Uterus (tissue), 3 donors: ENCODE measurements at regions not wholly inside any gene's neighbourhood (a gene's known extent, or its start where the extent isn't known, plus 50 kb on each side); places are given as distances from the start of the nearest gene placed in this dataset.
"Not testable (repeated sequence)": the region's sequence is repeated elsewhere in the genome, so short reads cannot be mapped to it uniquely, and the experiment has no call there.

Source experiments
- DNase-seq, 2 donors: peaks; one replicate each; pipeline ENCODE4 v3.0.0-alpha.2; 2019 to 2020
- H3K27ac ChIP-seq, 2 donors: fragments of 200-600 bp; sonication (generic); 1 replicate in 1 of 2; 2 replicates in 1 of 2; pipeline ENCODE4 v1.5.1; 2016 to 2018
- H3K27me3 ChIP-seq, 2 donors: fragments of 200-600 bp; sonication (generic); one replicate each; pipeline ENCODE4 v1.5.1; 2018 to 2019; ENCODE audit warnings: control low read depth in 1 of 2
- H3K36me3 ChIP-seq, 2 donors: fragments of 200-600 bp; sonication (generic); one replicate each; pipeline ENCODE4 v1.5.1; 2019; ENCODE audit warnings: control low read depth in 1 of 2
- H3K4me1 ChIP-seq, 2 donors: fragments of 200-600 bp; sonication (generic); one replicate each; pipeline ENCODE4 v1.5.1; 2018 to 2019; ENCODE audit warnings: control low read depth in 1 of 2
- H3K4me3 ChIP-seq, 2 donors: fragments of 200-600 bp; sonication (generic); 1 replicate in 1 of 2; 2 replicates in 1 of 2; pipeline ENCODE4 v1.5.1; 2018 to 2019; ENCODE audit warnings: mild to moderate bottlenecking in 1 of 2
- H3K9me3 ChIP-seq, 2 donors: fragments of 200-600 bp; sonication (generic); one replicate each; pipeline ENCODE4 v1.5.1; 2019; ENCODE audit warnings: control low read depth in 1 of 2
- POLR2A ChIP-seq, 2 donors: fragments of 450-650 bp; IDR thresholded peaks; one replicate each; pipeline ENCODE4 v1.6.1; 2016; ENCODE audit warnings: antibody characterized with exemption in 2 of 2, mild to moderate bottlenecking in 1 of 2, moderate library complexity in 1 of 2
- intact Hi-C: fragments of 100-400 bp; cut with DNase I; formaldehyde crosslinking; loops from one replicate; pipeline ENCODE4 v1.15.1; 2023; ENCODE audit warnings: low total_unique reads
- TF ChIP-seq, protein P1 (sequence below), 4 experiments: fragments of 200-600 bp in 2 of 4; fragments of 450-650 bp in 2 of 4; sonication (generic) in 2 of 4; IDR thresholded peaks; one replicate each; pipeline ENCODE4 v1.5.1; 2016 to 2019; ENCODE audit warnings: antibody characterized with exemption in 4 of 4, mild to moderate bottlenecking in 2 of 4, moderate library complexity in 1 of 4
- donor health status: DM: yes; HTN: yes; CAD: no.

DNA sequence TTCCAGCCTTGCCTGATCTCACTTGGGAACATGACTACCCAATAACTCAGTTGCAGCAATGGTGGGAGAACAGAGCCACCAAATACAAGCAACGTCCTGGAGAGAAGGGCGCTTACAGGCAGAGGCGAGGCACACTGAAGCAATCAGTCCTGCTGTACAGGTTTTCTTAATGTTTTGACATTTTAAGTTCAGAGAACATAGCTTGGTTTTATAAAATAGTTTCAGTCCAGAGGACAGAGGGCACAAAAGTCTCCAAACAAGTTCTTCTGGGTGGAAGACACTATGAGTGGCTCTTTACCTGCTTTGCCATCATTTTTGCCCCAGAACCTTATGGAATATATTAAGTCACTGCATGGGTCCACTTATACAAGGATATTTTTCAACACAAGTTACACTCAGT, 103.4 kb upstream of the KCNG1 start:
- Histone ChIP-seq H3K4me1 (no peaks in the 10 kb centered on the region), H3K27ac (peak overlapping the region in 1 of 2 donors; percentile 57), H3K36me3 (no peaks in the 10 kb centered on the region), H3K27me3 (no peaks in the 10 kb centered on the region), H3K4me3 (no peak overlapping the region), H3K9me3 (no peaks in the 10 kb centered on the region)
- DNase-seq = no peak
- TF ChIP-seq, protein P1, sequence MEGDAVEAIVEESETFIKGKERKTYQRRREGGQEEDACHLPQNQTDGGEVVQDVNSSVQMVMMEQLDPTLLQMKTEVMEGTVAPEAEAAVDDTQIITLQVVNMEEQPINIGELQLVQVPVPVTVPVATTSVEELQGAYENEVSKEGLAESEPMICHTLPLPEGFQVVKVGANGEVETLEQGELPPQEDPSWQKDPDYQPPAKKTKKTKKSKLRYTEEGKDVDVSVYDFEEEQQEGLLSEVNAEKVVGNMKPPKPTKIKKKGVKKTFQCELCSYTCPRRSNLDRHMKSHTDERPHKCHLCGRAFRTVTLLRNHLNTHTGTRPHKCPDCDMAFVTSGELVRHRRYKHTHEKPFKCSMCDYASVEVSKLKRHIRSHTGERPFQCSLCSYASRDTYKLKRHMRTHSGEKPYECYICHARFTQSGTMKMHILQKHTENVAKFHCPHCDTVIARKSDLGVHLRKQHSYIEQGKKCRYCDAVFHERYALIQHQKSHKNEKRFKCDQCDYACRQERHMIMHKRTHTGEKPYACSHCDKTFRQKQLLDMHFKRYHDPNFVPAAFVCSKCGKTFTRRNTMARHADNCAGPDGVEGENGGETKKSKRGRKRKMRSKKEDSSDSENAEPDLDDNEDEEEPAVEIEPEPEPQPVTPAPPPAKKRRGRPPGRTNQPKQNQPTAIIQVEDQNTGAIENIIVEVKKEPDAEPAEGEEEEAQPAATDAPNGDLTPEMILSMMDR (IDR thresholded peaks at IDR 0.05) = no peak
- no peak for TF ChIP-seq POLR2A (IDR thresholded peaks at IDR 0.05)
- intact Hi-C loops = no loop called here

DNA sequence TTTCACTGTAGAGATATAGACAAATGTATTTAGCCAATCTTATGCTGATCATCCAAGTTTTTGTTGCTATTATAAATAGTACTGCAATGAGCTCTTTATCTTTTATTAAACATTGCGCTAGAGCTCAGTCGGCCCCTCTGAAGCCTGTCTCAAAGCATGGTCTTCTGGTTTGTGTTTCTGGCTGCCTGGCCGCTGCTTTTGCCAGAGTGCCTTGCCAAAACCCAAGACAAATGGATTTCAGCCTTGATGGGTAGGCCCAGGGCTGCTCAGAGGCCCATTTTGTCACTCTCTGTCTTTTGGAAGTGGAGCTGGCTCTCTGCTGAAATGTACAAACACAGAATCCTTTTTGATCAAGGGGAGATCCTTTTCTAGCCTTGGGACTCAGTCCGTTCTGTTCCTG, 102.9 kb upstream of the KCNG1 start:
- TF ChIP-seq, protein P1 (IDR thresholded peaks at IDR 0.05) = no peak
- TF ChIP-seq POLR2A (IDR thresholded peaks at IDR 0.05) = no peak
- H3K4me3 ChIP-seq = no peak overlapping the region
- H3K27ac ChIP-seq = peak overlapping the region; percentile 13 to 57
- H3K27me3 ChIP-seq = no peaks in the 10 kb centered on the region
- intact Hi-C loops = no loop called here
- H3K4me1 ChIP-seq = no peaks in the 10 kb centered on the region
- H3K36me3 ChIP-seq = no peaks in the 10 kb centered on the region
- no peaks in the 10 kb centered on the region for H3K9me3 ChIP-seq
- DNase-seq = peak; percentile 37 to 60

DNA sequence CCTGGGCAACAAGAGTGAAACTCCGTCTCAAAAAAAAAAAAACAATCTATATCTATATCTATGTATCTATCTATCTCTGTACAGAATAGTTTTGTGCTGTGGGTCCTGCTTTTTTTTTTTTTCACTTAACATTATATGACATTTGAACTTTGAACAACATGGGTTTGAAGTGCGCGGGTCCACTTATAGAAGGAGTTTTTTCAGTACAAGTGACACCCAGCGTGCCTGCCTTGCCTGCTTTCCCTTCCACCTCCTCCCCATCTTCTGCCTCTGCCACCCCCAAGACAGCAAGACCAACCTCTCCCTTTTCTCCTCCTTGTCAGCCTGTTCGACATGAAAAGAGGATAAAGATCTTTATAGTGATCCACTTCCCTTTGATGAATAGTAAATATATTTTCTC, 102.2 kb upstream of the KCNG1 start:
- Histone ChIP-seq H3K9me3 (no peaks in the 10 kb centered on the region), H3K4me1 (no peaks in the 10 kb centered on the region), H3K4me3 (no peak overlapping the region), H3K36me3 (no peaks in the 10 kb centered on the region), H3K27ac (peak overlapping the region; percentile 13 to 57), H3K27me3 (no peaks in the 10 kb centered on the region)
- intact Hi-C loops = no loop called here
- DNase-seq = no peak
- TF ChIP-seq POLR2A (IDR thresholded peaks at IDR 0.05) = no peak
- TF ChIP-seq, protein P1 (IDR thresholded peaks at IDR 0.05) = no peak

DNA sequence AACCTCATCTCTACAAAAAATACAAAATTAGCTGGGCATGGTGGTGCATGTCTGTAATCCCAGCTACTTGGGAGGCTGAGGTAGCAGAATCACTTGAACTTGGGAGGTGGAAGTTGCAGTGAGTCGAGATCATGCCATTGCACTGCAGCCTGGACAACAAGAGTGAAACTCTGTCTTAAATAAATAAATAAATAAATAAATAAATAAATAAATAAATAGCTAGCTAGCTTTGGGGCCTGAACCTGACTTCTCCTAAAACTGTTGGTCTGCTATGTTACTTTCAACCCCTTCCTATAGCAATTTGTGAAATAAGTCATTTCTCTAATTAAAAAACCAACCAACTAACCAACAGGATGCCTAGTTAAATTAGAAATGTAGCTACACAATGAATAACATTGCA, 101.0 kb upstream of the KCNG1 start:
- DNase-seq, H3K4me3 ChIP-seq, H3K4me1 ChIP-seq, H3K27me3 ChIP-seq, H3K36me3 ChIP-seq, intact Hi-C loops, H3K9me3 ChIP-seq, H3K27ac ChIP-seq: not testable (repeated sequence)

DNA sequence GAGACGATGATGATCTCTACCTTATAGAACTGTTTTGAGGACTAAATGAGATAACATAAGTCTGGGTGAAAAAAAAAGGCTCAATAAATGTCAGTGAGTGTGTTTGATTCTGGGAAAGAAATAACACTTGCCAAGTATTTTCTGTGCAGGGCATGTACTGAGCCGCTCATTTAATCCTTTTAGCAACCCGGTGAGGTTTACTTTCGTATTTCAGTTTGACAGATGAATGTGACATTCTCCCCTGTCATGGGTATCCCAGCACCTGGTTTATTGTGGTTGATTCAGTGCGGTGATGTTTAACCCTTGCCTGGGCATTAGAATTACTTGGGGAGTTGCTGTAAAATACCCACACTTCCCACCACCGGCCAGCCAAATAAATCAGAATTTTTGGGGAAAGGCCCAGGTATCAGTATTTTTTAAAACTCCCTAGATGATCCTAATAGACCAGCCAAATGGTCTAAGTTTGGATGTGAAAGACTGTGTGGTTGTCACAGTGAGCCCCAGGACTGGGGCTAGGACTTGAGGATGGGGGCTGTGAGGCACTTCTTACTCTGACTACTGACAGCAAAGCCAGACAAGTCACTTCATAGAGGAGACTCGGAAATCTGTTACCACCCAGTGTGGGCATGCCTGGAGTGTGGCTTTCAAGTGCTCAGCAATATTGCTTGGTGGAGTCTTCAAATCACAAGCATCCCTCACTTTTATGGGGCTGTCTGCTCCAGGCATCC, 100.2 kb upstream of the KCNG1 start:
- H3K9me3 ChIP-seq = no peaks in the 10 kb centered on the region
- H3K4me1 ChIP-seq = no peaks in the 10 kb centered on the region
- no peaks in the 10 kb centered on the region for H3K36me3 ChIP-seq
- no peak overlapping the region for H3K4me3 ChIP-seq
- H3K27ac ChIP-seq = peak overlapping the region in 1 of 2 donors; percentile 70
- TF ChIP-seq POLR2A (IDR thresholded peaks at IDR 0.05) = no peak
- TF ChIP-seq, protein P1 (IDR thresholded peaks at IDR 0.05) = no peak
- no peaks in the 10 kb centered on the region for H3K27me3 ChIP-seq
- no peak for DNase-seq
- intact Hi-C loops = no loop called here
